Neural cell (in vitro differentiated cells): ENCODE measurements at regions not wholly inside any gene's neighbourhood (a gene's known extent, or its start where the extent isn't known, plus 50 kb on each side); places are given as distances from the start of the nearest gene placed in this dataset.

Source experiments
- H2AFZ ChIP-seq: fragments of 200-600, 300-800 bp; sonication (generic), shearing (Covaris generic); 2 replicates; pipeline ENCODE4 v1.6.0; 2014; ENCODE audit warnings: low read depth, mild to moderate bottlenecking, antibody characterized with exemption, low read length, moderate library complexity
- H3F3A ChIP-seq: fragments of 200-600 bp; shearing (Covaris generic); 2 replicates; pipeline ENCODE4 v1.6.1; 2016; ENCODE audit warnings: mild to moderate bottlenecking, moderate library complexity, mixed read lengths, antibody characterized with exemption, low read length; ENCODE audit not compliant: insufficient read depth, poor library complexity, severe bottlenecking
- H3K27ac ChIP-seq: fragments of 200-600, 300-800 bp; sonication (generic), shearing (Covaris generic); 2 replicates; pipeline ENCODE4 v1.5.1; 2014; ENCODE audit warnings: mild to moderate bottlenecking, low read length, moderate library complexity
- H3K27me3 ChIP-seq: fragments of 300-800, 200-600 bp; sonication (generic), shearing (Covaris generic); 2 replicates; pipeline ENCODE4 v1.6.0; 2014; ENCODE audit warnings: mild to moderate bottlenecking, low read depth, low read length, moderate library complexity; ENCODE audit not compliant: insufficient read depth
- H3K36me3 ChIP-seq: fragments of 300-800, 200-600 bp; sonication (generic), shearing (Covaris generic); 2 replicates; pipeline ENCODE4 v1.5.1; 2014; ENCODE audit warnings: mild to moderate bottlenecking, antibody characterized with exemption, low read length, moderate library complexity; ENCODE audit not compliant: insufficient read depth
- H3K4me2 ChIP-seq: fragments of 300-800, 200-600 bp; sonication (generic), shearing (Covaris generic); 2 replicates; pipeline ENCODE4 v1.6.0; 2014; ENCODE audit warnings: mild to moderate bottlenecking, low read length
- H3K4me3 ChIP-seq: fragments of 300-800, 200-600 bp; sonication (generic), shearing (Covaris generic); 2 replicates; pipeline ENCODE4 v1.5.1; 2014; ENCODE audit warnings: mild to moderate bottlenecking, low read length, moderate library complexity
- H3K79me2 ChIP-seq: fragments of 200-600 bp; shearing (Covaris generic); replicated peaks from 2 replicates; pipeline ENCODE4 v1.6.0; 2014; ENCODE audit warnings: mild to moderate bottlenecking, low read length, moderate library complexity; ENCODE audit not compliant: insufficient read depth
- H3K9ac ChIP-seq: fragments of 300-800, 200-600 bp; sonication (generic), shearing (Covaris generic); 2 replicates; pipeline ENCODE4 v1.6.1; 2016; ENCODE audit warnings: mild to moderate bottlenecking, low read length, mixed read lengths
- H3K9me2 ChIP-seq: fragments of 200-600 bp; shearing (Covaris generic); 2 replicates; pipeline ENCODE4 v1.6.1; 2016; ENCODE audit warnings: mild to moderate bottlenecking, low read length, mixed read lengths; ENCODE audit not compliant: insufficient read depth
- H3K9me3 ChIP-seq: fragments of 200-600, 300-800 bp; sonication (generic), shearing (Covaris generic); 2 replicates; pipeline ENCODE4 v1.6.1; 2016; ENCODE audit warnings: mild to moderate bottlenecking, mixed run types, low read length, moderate library complexity, mixed read lengths
- H4K20me1 ChIP-seq: fragments of 200-600 bp; shearing (Covaris generic); 2 replicates; pipeline ENCODE4 v1.6.1; 2016; ENCODE audit warnings: mild to moderate bottlenecking, mixed run types; ENCODE audit not compliant: insufficient read depth
- EP300 ChIP-seq: fragments of 450-650 bp; conservative IDR thresholded peaks from 2 replicates; pipeline ENCODE4 v1.6.1; 2014; ENCODE audit warnings: antibody characterized with exemption, mild to moderate bottlenecking, moderate library complexity; ENCODE audit not compliant: poor library complexity, severe bottlenecking
- EZH2 ChIP-seq: fragments of 200-600, 300-800 bp; shearing (Covaris generic), sonication (generic); IDR thresholded peaks from 2 replicates; pipeline ENCODE4 v1.6.1; 2014; ENCODE audit warnings: antibody characterized with exemption, low read length, borderline replicate concordance, mild to moderate bottlenecking; ENCODE audit not compliant: insufficient read depth, poor library complexity, severe bottlenecking
- MXI1 ChIP-seq: fragments of 450-650 bp; conservative IDR thresholded peaks from 2 replicates; pipeline ENCODE4 v1.6.1; 2014; ENCODE audit warnings: antibody characterized with exemption, mild to moderate bottlenecking; ENCODE audit not compliant: poor library complexity, severe bottlenecking
- POLR2AphosphoS5 ChIP-seq: IDR thresholded peaks from 2 replicates; pipeline ENCODE4 v1.6.1; 2012
- RAD21 ChIP-seq: fragments of 450-650 bp; conservative IDR thresholded peaks from 2 replicates; pipeline ENCODE4 v1.6.1; 2014; ENCODE audit warnings: antibody characterized with exemption, mild to moderate bottlenecking, moderate library complexity
- SMC3 ChIP-seq: fragments of 450-650 bp; conservative IDR thresholded peaks from 2 replicates; pipeline ENCODE4 v1.6.1; 2014; ENCODE audit warnings: antibody characterized with exemption, mild to moderate bottlenecking, moderate library complexity; ENCODE audit not compliant: poor library complexity
- TAF1 ChIP-seq: IDR thresholded peaks from 2 replicates; pipeline ENCODE4 v1.6.1; 2012; ENCODE audit warnings: low read depth
- TF ChIP-seq, protein P1 (sequence below): IDR thresholded peaks from 2 replicates; pipeline ENCODE4 v1.6.1; 2012; ENCODE audit warnings: borderline replicate concordance
- TF ChIP-seq, protein P2 (sequence below): fragments of 450-650 bp; IDR thresholded peaks from 2 replicates; pipeline ENCODE4 v1.5.1; 2014; ENCODE audit warnings: antibody characterized with exemption, mild to moderate bottlenecking, moderate library complexity; ENCODE audit not compliant: poor library complexity, severe bottlenecking

DNA sequence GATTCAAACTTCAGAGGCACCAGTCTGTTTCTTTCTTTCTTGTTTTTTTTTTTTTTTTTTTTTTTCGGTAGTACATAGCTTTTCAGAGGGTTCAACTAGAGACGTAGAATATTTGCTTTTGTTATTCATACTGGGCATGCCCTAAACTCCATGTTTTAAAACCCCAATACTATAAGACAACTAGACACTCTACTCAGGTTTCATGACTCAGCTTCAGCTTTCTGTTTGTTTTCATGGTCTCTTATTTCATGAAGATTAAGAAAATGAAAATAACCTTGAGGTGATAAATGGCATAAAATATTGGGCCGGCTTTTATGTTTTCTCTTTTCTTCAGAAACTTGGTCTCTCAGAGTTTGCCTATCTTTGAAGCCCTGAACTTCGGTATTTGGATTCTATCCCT, 2126.3 kb upstream of the ACO1 start:
- Histone ChIP-seq H3K79me2 (no peaks in the 10 kb centered on the region), H3K9ac (no peak overlapping the region), H3K9me2 (no peaks in the 10 kb centered on the region), H3K4me3 (no peak overlapping the region), H3K27ac (no peak overlapping the region), H3K4me2 (no peak overlapping the region), H3K27me3 (no peaks in the 10 kb centered on the region), H3K9me3 (peaks cover 2% of the 10 kb centered on the region), H4K20me1 (no peaks in the 10 kb centered on the region), H3F3A (no peaks in the 10 kb centered on the region), H3K36me3 (no peaks in the 10 kb centered on the region), H2AFZ (no peak overlapping the region)
- no peak for TF ChIP-seq TAF1
- no peak for TF ChIP-seq MXI1
- TF ChIP-seq RAD21 = no peak
- no peak for TF ChIP-seq EP300
- no peak for TF ChIP-seq POLR2AphosphoS5
- TF ChIP-seq SMC3 = no peak
- TF ChIP-seq, protein P1, sequence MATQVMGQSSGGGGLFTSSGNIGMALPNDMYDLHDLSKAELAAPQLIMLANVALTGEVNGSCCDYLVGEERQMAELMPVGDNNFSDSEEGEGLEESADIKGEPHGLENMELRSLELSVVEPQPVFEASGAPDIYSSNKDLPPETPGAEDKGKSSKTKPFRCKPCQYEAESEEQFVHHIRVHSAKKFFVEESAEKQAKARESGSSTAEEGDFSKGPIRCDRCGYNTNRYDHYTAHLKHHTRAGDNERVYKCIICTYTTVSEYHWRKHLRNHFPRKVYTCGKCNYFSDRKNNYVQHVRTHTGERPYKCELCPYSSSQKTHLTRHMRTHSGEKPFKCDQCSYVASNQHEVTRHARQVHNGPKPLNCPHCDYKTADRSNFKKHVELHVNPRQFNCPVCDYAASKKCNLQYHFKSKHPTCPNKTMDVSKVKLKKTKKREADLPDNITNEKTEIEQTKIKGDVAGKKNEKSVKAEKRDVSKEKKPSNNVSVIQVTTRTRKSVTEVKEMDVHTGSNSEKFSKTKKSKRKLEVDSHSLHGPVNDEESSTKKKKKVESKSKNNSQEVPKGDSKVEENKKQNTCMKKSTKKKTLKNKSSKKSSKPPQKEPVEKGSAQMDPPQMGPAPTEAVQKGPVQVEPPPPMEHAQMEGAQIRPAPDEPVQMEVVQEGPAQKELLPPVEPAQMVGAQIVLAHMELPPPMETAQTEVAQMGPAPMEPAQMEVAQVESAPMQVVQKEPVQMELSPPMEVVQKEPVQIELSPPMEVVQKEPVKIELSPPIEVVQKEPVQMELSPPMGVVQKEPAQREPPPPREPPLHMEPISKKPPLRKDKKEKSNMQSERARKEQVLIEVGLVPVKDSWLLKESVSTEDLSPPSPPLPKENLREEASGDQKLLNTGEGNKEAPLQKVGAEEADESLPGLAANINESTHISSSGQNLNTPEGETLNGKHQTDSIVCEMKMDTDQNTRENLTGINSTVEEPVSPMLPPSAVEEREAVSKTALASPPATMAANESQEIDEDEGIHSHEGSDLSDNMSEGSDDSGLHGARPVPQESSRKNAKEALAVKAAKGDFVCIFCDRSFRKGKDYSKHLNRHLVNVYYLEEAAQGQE = no peak

DNA sequence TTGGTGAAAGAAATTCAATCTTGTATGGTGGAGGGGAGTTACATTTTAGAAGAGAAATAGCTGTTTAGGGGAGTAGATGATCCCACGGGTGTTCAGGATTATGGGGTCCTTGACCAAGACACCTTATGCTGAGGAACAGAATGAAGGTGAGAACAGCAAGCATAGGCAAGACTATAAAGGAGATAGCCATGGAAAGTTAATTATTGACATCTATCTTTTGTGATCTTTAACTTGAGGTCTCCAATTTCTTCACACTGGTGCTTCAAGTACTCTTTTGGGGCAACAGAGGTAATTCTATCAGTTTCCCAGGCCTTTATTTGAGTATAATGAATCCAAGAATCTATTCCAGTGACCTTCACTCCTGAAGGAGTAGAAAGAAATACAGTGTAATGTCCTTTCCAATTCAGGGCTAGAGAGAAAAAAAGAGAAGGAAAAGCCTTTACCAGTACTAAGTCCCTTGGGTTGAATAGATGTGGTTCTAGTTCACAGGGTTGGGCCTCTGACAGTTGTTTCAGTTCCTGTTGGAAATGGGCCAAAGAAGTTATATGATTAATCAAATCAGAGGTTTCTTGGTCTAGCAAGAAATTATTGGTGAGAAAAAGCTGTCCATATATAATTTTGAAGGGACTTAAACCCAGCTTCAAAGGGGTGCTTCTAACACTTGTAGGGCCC, 2104.1 kb upstream of the ACO1 start:
- no peak for TF ChIP-seq EZH2
- TF ChIP-seq TAF1 = no peak
- TF ChIP-seq RAD21 = no peak
- TF ChIP-seq, protein P2, sequence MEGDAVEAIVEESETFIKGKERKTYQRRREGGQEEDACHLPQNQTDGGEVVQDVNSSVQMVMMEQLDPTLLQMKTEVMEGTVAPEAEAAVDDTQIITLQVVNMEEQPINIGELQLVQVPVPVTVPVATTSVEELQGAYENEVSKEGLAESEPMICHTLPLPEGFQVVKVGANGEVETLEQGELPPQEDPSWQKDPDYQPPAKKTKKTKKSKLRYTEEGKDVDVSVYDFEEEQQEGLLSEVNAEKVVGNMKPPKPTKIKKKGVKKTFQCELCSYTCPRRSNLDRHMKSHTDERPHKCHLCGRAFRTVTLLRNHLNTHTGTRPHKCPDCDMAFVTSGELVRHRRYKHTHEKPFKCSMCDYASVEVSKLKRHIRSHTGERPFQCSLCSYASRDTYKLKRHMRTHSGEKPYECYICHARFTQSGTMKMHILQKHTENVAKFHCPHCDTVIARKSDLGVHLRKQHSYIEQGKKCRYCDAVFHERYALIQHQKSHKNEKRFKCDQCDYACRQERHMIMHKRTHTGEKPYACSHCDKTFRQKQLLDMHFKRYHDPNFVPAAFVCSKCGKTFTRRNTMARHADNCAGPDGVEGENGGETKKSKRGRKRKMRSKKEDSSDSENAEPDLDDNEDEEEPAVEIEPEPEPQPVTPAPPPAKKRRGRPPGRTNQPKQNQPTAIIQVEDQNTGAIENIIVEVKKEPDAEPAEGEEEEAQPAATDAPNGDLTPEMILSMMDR = no peak
- TF ChIP-seq, protein P1 = no peak
- TF ChIP-seq POLR2AphosphoS5 = no peak
- no peak for TF ChIP-seq MXI1
- no peak for TF ChIP-seq SMC3
- TF ChIP-seq EP300 = no peak
- Histone ChIP-seq H3K4me3 (no peak overlapping the region), H3K36me3 (no peaks in the 10 kb centered on the region), H3K4me2 (no peak overlapping the region), H4K20me1 (no peaks in the 10 kb centered on the region), H3K27ac (no peak overlapping the region), H3K9me2 (no peaks in the 10 kb centered on the region), H3K9me3 (no peaks in the 10 kb centered on the region), H3F3A (no peaks in the 10 kb centered on the region), H3K27me3 (no peaks in the 10 kb centered on the region), H3K9ac (no peak overlapping the region), H2AFZ (no peak overlapping the region), H3K79me2 (no peaks in the 10 kb centered on the region)
